ENCODE measurements at regions not wholly inside any gene's neighbourhood (a gene's known extent, or its start where the extent isn't known, plus 50 kb on each side); places are given as distances from the start of the nearest gene placed in this dataset.

DNA sequence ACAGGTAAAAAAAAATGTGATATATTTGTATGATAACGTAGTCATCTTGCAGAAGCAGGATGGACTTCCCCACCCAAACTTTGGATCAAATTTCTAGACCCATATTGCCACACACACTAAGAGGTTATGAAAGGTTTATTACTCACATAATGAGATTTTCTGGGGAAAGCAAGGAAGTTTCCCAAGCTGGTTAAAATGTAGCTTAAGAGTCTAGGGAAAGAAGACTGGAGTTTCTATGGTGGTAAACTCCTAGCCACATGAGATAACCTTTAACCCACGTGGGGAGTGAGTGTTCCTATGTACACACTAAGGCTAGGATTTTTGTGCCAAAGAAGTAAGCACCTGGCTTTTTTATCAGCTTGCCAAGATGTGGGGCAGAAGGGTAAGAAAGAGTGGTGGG lies 335.7 kb upstream of the UBE2E3 start:
- no peak for TF ChIP-seq CTCF (IDR thresholded peaks at IDR 0.05)
- no peak for TF ChIP-seq POLR2A (IDR thresholded peaks at IDR 0.05)
